HG03103 (cell line): ENCODE measurements at regions not wholly inside any gene's neighbourhood (a gene's known extent, or its start where the extent isn't known, plus 50 kb on each side); places are given as distances from the start of the nearest gene placed in this dataset.

Source experiments
- ATAC-seq: cut with Tn5 transposase; IDR thresholded peaks from one replicate; pipeline ENCODE4 v1.9.1; 2021; ENCODE audit warnings: low read depth; ENCODE audit not compliant: unreplicated experiment

- ATAC-seq, result no peak
Measured at GRCh38 chr13:104301171-104301975, 1235.2 kb upstream of the SLC10A2 start.

- ATAC-seq, result no peak
Measured at GRCh38 chr13:104297075-104297474, 1230.9 kb upstream of the SLC10A2 start.

DNA sequence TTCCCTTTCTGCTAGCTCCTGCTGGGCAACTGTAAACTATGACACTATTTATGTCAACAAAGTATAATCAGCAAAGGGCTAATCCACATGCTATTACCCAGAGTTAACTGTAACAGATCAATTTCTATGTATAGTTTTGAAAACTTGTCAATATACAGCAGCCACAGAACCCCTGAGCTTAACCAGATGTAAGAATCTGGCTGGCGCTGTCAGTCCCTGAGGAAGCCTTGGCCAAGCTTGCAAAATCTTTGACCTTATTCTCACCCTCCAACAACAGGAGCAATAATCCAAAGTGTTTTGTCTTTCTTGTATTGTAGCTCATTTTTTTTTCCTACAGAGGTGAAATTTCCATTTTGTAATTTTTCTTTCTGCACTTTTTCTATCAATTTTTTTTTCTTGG is 1230.1 kb upstream of the SLC10A2 start:
- ATAC-seq, result no peak

- no peak for ATAC-seq
Measured at GRCh38 chr13:104295537-104295936, 1229.3 kb upstream of the SLC10A2 start.

- no peak for ATAC-seq
Measured at GRCh38 chr13:104289400-104289799, 1223.2 kb upstream of the SLC10A2 start.

DNA sequence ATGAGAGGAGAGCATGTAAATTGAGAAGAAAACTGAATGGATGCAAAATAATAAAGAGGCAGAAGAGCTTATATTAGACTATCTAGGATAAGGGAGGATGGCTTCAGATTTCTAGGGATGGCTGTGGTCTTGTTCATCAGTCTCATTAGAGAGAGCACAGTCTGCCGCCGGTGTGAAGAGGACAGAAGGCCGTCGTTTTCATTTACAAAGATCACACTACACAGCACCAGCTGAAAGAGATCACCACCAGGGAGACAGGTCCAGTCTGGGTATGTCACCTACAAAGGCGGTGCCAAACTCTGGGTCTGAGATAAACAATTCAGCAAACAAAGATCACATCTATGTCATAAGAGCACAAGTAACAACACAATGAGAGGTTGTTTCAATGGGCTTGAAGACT is 1222.3 kb upstream of the SLC10A2 start:
- no peak for ATAC-seq

DNA sequence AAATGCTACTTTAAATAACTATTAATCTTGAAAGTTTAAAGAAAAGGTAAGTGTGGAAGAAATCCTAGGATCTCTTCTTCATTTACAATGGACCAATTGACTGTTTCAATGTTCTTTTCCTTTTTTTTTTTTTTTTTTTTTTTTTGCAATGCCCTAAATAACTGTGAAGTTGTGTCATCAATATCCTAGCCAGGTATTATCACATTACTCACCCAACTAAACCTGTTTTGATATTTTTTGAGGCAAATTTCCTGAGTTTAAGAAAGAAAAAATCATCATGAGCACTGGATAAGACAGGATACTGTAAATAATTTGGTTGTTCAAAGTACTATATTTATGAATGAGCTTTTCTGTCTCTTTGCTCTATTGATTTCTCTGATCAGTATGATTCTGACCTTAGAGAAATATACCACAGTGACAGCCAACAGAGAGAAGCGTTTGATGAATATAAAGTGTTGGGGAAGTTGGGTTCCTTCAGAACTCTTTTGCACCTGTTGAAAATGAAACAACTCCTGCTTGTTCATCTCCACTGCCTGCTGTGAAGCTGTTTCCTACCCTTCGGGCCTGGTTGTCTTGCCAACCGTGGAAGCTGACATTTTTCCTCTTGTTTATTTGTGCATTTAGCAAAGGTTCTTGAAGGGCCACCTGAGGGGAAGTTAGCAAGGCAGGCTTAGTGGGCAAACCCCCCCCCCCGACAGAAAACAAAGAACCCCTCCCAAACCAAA is 1220.5 kb upstream of the SLC10A2 start:
- ATAC-seq, result no peak

DNA sequence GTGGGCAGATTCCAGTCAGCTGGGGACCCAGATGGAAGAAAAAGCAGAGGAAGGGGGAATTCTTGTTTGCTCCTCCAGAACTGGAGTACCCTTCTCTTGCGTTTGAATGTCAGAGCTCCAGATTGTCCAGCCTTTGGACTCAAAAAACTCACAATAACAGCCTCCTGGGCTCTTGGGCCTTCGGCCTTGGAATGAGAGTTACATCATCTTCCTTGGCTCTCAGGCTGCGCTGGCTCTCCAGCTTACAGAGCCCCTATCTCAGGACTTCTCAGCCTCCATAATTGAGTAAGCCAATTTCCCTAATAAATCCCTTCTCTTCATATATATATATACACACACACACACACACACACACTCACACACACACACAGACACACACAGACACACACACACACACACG is 1215.7 kb upstream of the SLC10A2 start:
- ATAC-seq, result no peak

- no peak for ATAC-seq
Measured at GRCh38 chr13:104270731-104271130, 1204.5 kb upstream of the SLC10A2 start.

DNA sequence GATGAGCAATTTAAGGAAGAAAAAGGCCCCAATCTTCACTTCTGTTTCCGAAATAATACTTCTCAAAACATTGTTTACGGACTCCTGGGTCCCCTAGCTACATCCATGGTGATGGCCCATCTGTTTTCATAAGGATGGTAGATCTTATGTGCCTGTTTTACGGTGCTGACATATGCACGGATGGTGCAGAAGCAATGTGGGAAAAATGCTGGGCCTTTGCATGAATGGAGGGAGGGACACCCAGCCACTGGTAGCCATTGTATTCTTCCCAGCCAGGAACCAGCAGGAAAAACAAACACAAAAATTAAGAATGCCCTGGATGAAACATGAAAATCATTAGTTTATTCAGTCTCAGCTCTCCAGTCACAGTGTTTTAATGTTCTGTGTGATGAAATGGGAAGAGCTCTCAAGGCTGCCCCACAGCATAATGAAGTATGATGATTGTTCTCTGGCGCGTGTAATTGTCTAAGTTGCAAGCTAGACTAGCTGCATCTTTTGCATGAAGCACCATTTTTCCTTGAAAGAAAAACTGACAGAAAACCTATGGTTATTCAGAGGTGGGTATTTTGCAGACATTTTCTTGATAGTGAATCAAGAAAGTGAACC is 1201.1 kb upstream of the SLC10A2 start:
- ATAC-seq, result no peak

DNA sequence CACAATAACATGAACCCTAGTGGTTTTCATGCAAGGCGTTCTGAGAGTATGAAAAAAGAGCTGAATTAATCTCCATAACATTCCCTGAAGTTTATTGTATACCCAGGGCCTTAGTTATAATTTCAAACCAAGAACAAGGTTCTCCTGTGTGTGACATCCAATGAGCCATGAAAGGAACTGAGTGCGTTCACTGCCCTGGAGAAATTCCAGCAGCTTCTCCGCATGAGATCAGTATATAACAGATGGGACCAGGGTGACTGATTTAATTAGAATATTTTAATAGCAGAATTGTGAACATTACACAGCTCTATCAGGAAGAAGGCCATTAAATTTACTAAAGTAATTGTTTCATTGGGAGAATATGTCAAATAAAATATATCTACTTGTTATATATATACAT is 1190.5 kb upstream of the SLC10A2 start:
- ATAC-seq, result no peak

GRCh38 chr13:104253063-104253680 is 1187.0 kb upstream of the SLC10A2 start:
- ATAC-seq, result no peak

DNA sequence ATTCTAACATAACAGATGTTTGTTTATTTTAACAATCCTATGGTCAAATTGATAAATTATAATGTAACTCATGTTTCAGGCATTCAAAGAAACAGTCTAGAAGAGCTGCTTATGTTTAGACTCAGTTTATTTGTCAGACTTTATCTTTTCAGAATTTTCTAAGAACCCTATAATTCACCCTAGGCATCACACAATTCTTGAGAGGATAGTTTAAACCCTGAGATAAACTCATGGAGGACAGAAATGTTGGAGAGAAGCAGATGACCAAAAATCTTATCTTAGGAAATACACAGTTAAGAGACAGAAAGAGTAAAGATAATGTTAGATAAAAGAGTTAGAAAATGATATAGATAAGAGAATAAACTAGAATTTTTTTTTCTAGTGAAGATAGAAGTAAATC is 1185.7 kb upstream of the SLC10A2 start:
- no peak for ATAC-seq

GRCh38 chr13:104246955-104247354 is 1180.7 kb upstream of the SLC10A2 start:
- no peak for ATAC-seq

DNA sequence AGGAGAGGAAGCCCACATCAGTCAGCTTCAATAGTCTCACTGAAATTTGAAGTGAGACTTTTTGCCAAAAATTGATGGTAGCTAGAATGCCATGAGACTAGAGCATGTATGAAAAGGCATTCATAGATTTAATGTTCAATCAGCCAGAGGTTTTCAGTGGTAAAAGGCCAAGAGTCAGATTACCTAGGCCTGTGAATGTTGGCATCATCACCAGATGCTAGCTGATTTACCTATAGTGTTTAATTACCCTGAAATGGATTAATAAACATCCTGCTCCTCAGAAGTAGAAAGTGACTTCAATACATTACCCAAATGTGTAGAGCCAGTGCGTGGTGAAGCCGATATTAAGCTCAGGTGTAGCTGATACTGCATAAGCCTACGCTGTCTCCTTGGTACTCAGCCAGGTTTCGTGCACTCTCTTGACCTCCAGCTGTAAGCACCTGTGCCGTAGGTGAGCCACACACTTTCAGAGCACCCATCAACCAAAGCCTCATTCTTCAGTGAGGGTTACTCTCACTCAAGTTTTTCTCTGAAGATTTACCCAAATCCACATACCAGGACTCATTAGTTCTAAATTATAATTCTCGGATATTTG is 1140.3 kb upstream of the SLC10A2 start:
- no peak for ATAC-seq

- no peak for ATAC-seq
Measured at GRCh38 chr13:104204177-104204576, 1138.0 kb upstream of the SLC10A2 start.

DNA sequence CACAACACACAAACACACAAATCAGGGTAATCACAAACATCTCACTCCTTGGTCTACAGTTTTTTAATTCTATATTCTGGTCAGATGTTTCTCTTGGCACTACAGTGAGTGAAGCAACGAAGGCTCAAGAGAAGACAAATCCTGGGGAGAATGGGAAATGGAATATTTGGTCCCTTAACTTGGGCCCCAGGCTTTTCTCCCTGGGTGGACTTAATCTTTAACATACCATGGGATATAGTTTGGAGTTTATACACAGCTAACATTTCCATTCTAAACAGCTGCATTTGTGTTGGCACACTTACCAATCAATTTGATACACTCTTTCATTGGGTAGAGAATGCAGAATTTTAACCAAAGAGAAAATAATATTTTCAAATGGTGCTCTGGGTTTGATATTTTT is 1132.6 kb upstream of the SLC10A2 start:
- ATAC-seq, result no peak

DNA sequence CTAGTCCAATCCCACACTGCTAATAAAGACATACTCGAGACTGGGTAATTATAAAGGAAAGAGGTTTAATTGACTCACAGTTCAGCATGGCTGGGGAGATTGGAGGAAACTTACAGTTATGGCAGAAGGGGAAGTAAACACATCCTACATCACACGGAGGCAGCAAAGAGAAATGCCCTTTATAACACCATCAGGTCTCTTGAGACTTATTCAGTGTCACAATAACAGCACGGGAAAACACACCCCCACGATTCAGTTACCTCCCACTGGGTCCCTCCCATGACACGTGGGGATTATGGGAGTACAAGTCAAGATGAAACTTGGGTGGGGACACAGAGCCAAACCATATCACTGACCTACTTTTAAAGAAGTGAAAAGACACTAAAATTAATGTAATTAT is 1130.4 kb upstream of the SLC10A2 start:
- ATAC-seq, result no peak

GRCh38 chr13:104181526-104182231 is 1115.5 kb upstream of the SLC10A2 start:
- no peak for ATAC-seq

DNA sequence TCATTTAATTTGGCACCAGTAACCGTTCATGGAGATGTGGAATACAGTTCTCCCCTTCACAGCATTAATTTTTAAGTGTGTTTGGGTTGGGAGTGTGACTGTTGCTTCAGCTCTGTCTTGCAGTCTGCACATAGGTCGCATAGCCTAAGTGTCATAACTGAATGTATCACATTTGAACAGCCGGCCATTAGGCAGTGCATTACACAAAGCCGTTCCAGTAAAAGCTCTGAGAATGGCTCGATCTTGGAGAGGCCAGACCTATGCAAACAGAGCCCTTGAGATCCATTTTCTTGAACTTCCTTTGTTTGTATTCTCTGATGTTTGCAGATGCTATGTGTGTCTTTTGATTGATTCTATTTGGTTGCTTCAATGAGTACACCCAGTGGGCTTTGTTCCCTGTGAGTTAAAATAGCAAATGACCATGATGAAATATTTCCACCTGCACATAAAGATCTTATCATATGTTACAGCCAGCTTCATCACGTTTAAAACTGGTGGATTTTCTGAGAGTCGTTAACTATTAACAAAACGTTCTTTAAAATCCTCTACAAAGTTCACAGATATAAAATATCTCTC is 1104.9 kb upstream of the SLC10A2 start:
- ATAC-seq, result no peak
